H9 (cell line): ENCODE measurements at regions not wholly inside any gene's neighbourhood (a gene's known extent, or its start where the extent isn't known, plus 50 kb on each side); places are given as distances from the start of the nearest gene placed in this dataset.

Experiments
- DNase-seq: peaks from one replicate; pipeline ENCODE4 v3.0.0-alpha.2; 2017
- H2AFZ ChIP-seq: one replicate; pipeline ENCODE4 v1.6.1; 2013; ENCODE audit warnings: mild to moderate bottlenecking, low read length, control low read depth, moderate library complexity
- H2AK5ac ChIP-seq: 2 replicates; pipeline ENCODE4 v1.6.1; 2013; ENCODE audit warnings: low read length, control low read depth, mixed read lengths; ENCODE audit not compliant: insufficient read length
- H2BK120ac ChIP-seq: one replicate; pipeline ENCODE4 v1.6.1; 2013; ENCODE audit warnings: low read depth, mild to moderate bottlenecking, low read length, control low read depth, inconsistent platforms; ENCODE audit not compliant: poor library complexity, severe bottlenecking
- H2BK12ac ChIP-seq: 2 replicates; pipeline ENCODE4 v1.6.1; 2013; ENCODE audit warnings: low read length, control low read depth, mixed read lengths, low read depth; ENCODE audit not compliant: insufficient read length
- H2BK15ac ChIP-seq: 2 replicates; pipeline ENCODE4 v1.6.1; 2013; ENCODE audit warnings: low read depth, low read length, control low read depth
- H2BK20ac ChIP-seq: one replicate; pipeline ENCODE4 v1.6.1; 2013; ENCODE audit warnings: low read depth, mild to moderate bottlenecking, low read length, control low read depth, inconsistent platforms; ENCODE audit not compliant: poor library complexity, severe bottlenecking
- H2BK5ac ChIP-seq: 2 replicates; pipeline ENCODE4 v1.6.1; 2013; ENCODE audit warnings: low read length, control low read depth, mixed read lengths; ENCODE audit not compliant: insufficient read length
- H3K14ac ChIP-seq: 2 replicates; pipeline ENCODE4 v1.6.1; 2013; ENCODE audit warnings: low read length, control low read depth; ENCODE audit not compliant: insufficient read depth
- H3K18ac ChIP-seq: 2 replicates; pipeline ENCODE4 v1.6.1; 2013; ENCODE audit warnings: low read depth, mild to moderate bottlenecking, mixed read lengths, low read length, control low read depth; ENCODE audit not compliant: insufficient read length
- H3K23ac ChIP-seq: 2 replicates; pipeline ENCODE4 v1.6.1; 2013; ENCODE audit warnings: low read length, control low read depth, mixed read lengths, low read depth; ENCODE audit not compliant: insufficient read length
- H3K23me2 ChIP-seq: 2 replicates; pipeline ENCODE4 v1.6.1; 2013; ENCODE audit warnings: low read depth, mild to moderate bottlenecking, mixed read lengths, low read length, control low read depth; ENCODE audit not compliant: insufficient read length, poor library complexity, severe bottlenecking
- H3K27ac ChIP-seq: 2 replicates; pipeline ENCODE4 v1.5.1; 2013; ENCODE audit warnings: low read length, control low read depth, mixed read lengths, low read depth; ENCODE audit not compliant: insufficient read length
- H3K27me3 ChIP-seq: 2 replicates; pipeline ENCODE4 v1.6.1; 2013; ENCODE audit warnings: low read length, control low read depth, inconsistent platforms; ENCODE audit not compliant: insufficient read depth
- H3K4ac ChIP-seq: 2 replicates; pipeline ENCODE4 v1.6.1; 2013; ENCODE audit warnings: low read depth, mild to moderate bottlenecking, control low read depth, inconsistent platforms, low read length, moderate library complexity
- H3K4me1 ChIP-seq: 2 replicates; pipeline ENCODE4 v1.6.1; 2013; ENCODE audit warnings: low read length, control low read depth, inconsistent platforms; ENCODE audit not compliant: insufficient read depth
- H3K4me2 ChIP-seq: 2 replicates; pipeline ENCODE4 v1.6.1; 2013; ENCODE audit warnings: low read length, control low read depth, mixed read lengths; ENCODE audit not compliant: insufficient read length, insufficient read depth
- H3K56ac ChIP-seq: 2 replicates; pipeline ENCODE4 v1.6.1; 2013; ENCODE audit warnings: low read depth, mild to moderate bottlenecking, mixed read lengths, low read length, control low read depth; ENCODE audit not compliant: insufficient read length
- H3K79me1 ChIP-seq: 2 replicates; pipeline ENCODE4 v1.6.1; 2013; ENCODE audit warnings: low read depth, mild to moderate bottlenecking, moderate library complexity, low read length, control low read depth, inconsistent platforms; ENCODE audit not compliant: insufficient read depth, poor library complexity, severe bottlenecking
- H3K79me2 ChIP-seq: 2 replicates; pipeline ENCODE4 v1.6.1; 2013; ENCODE audit warnings: low read length, control low read depth, inconsistent platforms; ENCODE audit not compliant: insufficient read depth
- H3K9ac ChIP-seq: 2 replicates; pipeline ENCODE4 v1.6.1; 2013; ENCODE audit warnings: low read length, control low read depth, mixed read lengths; ENCODE audit not compliant: insufficient read length; ENCODE audit errors: extremely low read depth
- H3K9me3 ChIP-seq: one replicate; pipeline ENCODE4 v1.6.1; 2013; ENCODE audit warnings: low read depth, low read length, inconsistent platforms; ENCODE audit not compliant: control insufficient read depth
- H3T11ph ChIP-seq: one replicate; pipeline ENCODE4 v1.6.1; 2013; ENCODE audit warnings: mild to moderate bottlenecking, low read length, control low read depth, inconsistent platforms
- H4K20me1 ChIP-seq: one replicate; pipeline ENCODE4 v1.6.1; 2013; ENCODE audit not compliant: control insufficient read depth, insufficient read length, insufficient read depth
- H4K5ac ChIP-seq: 2 replicates; pipeline ENCODE4 v1.6.1; 2013; ENCODE audit warnings: low read depth, mild to moderate bottlenecking, mixed read lengths, low read length, control low read depth; ENCODE audit not compliant: insufficient read length
- H4K8ac ChIP-seq: replicated peaks from 2 replicates; pipeline ENCODE4 v1.6.1; 2013; ENCODE audit warnings: low read length, control low read depth, mixed read lengths, low read depth; ENCODE audit not compliant: insufficient read length
- H4K91ac ChIP-seq: 2 replicates; pipeline ENCODE4 v1.6.1; 2013; ENCODE audit warnings: low read depth, mild to moderate bottlenecking, moderate library complexity, mixed read lengths, low read length, control low read depth; ENCODE audit not compliant: insufficient read length
- H3K27ac Mint-ChIP-seq, 3 experiments: 2 replicates in 2 of 3; 3 replicates in 1 of 3; pipeline ENCODE4 v1.8.0; 2020 to 2021; ENCODE audit warnings: mixed read lengths in 3 of 3, mild to moderate bottlenecking in 1 of 3, moderate library complexity in 1 of 3
- H3K27me3 Mint-ChIP-seq: 2 replicates; pipeline ENCODE4 v1.8.0; 2021; ENCODE audit warnings: low read depth, mild to moderate bottlenecking, moderate library complexity, mixed read lengths
- H3K36me3 Mint-ChIP-seq, 3 experiments: 2 replicates in 2 of 3; 3 replicates in 1 of 3; pipeline ENCODE4 v1.8.0; 2020 to 2021; ENCODE audit warnings: low read depth in 3 of 3, mixed read lengths in 3 of 3; ENCODE audit not compliant: insufficient read depth in 1 of 3
- H3K4me1 Mint-ChIP-seq, 2 experiments: 2 replicates each; pipeline ENCODE4 v1.8.0; 2020; ENCODE audit warnings: mixed read lengths in 2 of 2
- H3K4me3 Mint-ChIP-seq, 2 experiments: 2 replicates in 1 of 2; 3 replicates in 1 of 2; pipeline ENCODE4 v1.8.0; 2020 to 2021; ENCODE audit warnings: mild to moderate bottlenecking in 2 of 2, mixed read lengths in 2 of 2, moderate library complexity in 1 of 2
- H3K9me3 Mint-ChIP-seq, 2 experiments: 2 replicates in 1 of 2; 3 replicates in 1 of 2; pipeline ENCODE4 v1.8.0; 2020; ENCODE audit warnings: mild to moderate bottlenecking in 2 of 2, mixed read lengths in 2 of 2, moderate library complexity in 1 of 2
- WGBS: extraction: QIAGEN DNeasy Blood & Tissue Kit; methylation state at CpG from one replicate; pipeline ENCODE4 v1.1.7; 2013; ENCODE audit warnings: missing lambda C conversion rate, low lambda C conversion rate, mixed read lengths; ENCODE audit not compliant: insufficient read length; ENCODE audit errors: extremely low coverage; 5-methylcytosine and 5-hydroxymethylcytosine counted together
- TF ChIP-seq, protein P1 (sequence below): fragments of 200-600 bp; sonication (generic); conservative IDR thresholded peaks from 3 replicates; pipeline ENCODE4 v1.8.0; 2021; ENCODE audit warnings: antibody characterized with exemption, mild to moderate bottlenecking

DNA sequence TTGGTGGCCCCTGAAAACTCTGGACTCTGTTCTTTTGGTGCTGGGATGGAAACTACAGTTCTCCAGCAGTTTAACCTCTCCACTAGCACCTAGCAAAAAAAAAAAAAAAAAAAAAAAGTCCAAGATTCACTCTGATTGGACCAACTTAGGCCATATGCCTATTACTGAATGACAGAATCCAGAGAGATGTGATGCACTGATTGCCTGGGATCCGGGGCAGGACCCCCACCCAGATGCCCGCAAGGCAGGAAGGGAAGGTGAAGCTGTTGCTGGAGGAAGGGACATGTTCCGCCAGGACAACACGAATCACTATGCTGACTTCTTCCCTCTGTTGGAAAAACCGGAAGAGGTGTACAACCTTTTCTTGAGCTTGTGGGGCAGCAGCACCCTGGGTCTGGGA is 152.5 kb upstream of the ZNF536 start:
- Histone ChIP-seq H2BK15ac (no peak overlapping the region), H3K14ac (no peak overlapping the region), H3K79me1 (no peaks in the 10 kb centered on the region), H3T11ph (no peak overlapping the region), H2BK20ac (no peak overlapping the region), H4K20me1 (no peaks in the 10 kb centered on the region), H2BK120ac (no peak overlapping the region), H3K4me1 (no peaks in the 10 kb centered on the region), H3K23me2 (peaks cover 3% of the 10 kb centered on the region), H2BK5ac (no peak overlapping the region), H3K18ac (no peak overlapping the region), H2AFZ (no peak overlapping the region), H4K5ac (no peak overlapping the region), H3K9ac (no peak overlapping the region), H3K23ac (no peak overlapping the region), H2AK5ac (no peak overlapping the region), H2BK12ac (no peak overlapping the region), H3K27me3 (peaks cover 20% of the 10 kb centered on the region), H3K4ac (no peak overlapping the region), H3K79me2 (no peaks in the 10 kb centered on the region), H3K9me3 (no peaks in the 10 kb centered on the region), H4K91ac (no peak overlapping the region), H4K8ac (no peak overlapping the region), H3K27ac (no peak overlapping the region), H3K4me2 (no peak overlapping the region), H3K56ac (no peak overlapping the region)
- no peak overlapping the region for H3K27ac Mint-ChIP-seq
- H3K9me3 Mint-ChIP-seq = no peaks in the 10 kb centered on the region; a peak in 1 of 5 replicates
- WGBS = no CpG with 5 or more reads among the region's 5 CpGs
- H3K27me3 Mint-ChIP-seq = peaks cover 51% of the 10 kb centered on the region
- H3K4me1 Mint-ChIP-seq = peaks cover 19 to 24% of the 10 kb centered on the region in 2 experiments
- DNase-seq = no peak
- TF ChIP-seq, protein P1, sequence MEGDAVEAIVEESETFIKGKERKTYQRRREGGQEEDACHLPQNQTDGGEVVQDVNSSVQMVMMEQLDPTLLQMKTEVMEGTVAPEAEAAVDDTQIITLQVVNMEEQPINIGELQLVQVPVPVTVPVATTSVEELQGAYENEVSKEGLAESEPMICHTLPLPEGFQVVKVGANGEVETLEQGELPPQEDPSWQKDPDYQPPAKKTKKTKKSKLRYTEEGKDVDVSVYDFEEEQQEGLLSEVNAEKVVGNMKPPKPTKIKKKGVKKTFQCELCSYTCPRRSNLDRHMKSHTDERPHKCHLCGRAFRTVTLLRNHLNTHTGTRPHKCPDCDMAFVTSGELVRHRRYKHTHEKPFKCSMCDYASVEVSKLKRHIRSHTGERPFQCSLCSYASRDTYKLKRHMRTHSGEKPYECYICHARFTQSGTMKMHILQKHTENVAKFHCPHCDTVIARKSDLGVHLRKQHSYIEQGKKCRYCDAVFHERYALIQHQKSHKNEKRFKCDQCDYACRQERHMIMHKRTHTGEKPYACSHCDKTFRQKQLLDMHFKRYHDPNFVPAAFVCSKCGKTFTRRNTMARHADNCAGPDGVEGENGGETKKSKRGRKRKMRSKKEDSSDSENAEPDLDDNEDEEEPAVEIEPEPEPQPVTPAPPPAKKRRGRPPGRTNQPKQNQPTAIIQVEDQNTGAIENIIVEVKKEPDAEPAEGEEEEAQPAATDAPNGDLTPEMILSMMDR = no peak
- no peaks in the 10 kb centered on the region for H3K36me3 Mint-ChIP-seq
- H3K4me3 Mint-ChIP-seq = no peak overlapping the region
